ENCODE measurements at regions not wholly inside any gene's neighbourhood (a gene's known extent, or its start where the extent isn't known, plus 50 kb on each side); places are given as distances from the start of the nearest gene placed in this dataset.

GRCh38 chr16:22681554-22682291 is 132.2 kb upstream of the HS3ST2 start:
- intact Hi-C loops (cut with DNase I; ENCODE audit: low total_unique reads): no loop called here
- Histone ChIP-seq H3K4me3 (no peak overlapping the region), H3K27ac (no peak overlapping the region), H3K4me1 (no peaks in the 10 kb centered on the region), H3K27me3 (peaks cover 0 to 10% of the 10 kb centered on the region in 2 donors), H3K36me3 (no peaks in the 10 kb centered on the region), H3K9me3 (no peaks in the 10 kb centered on the region)
- no peak for DNase-seq (ENCODE audit: low spot score in 2 of 2)
- no peak for TF ChIP-seq POLR2AphosphoS5 (IDR thresholded peaks at IDR 0.05)
- no peak for TF ChIP-seq POLR2A (IDR thresholded peaks at IDR 0.05)
- TF ChIP-seq CTCF (IDR thresholded peaks at IDR 0.05): no peak

GRCh38 chr16:22683258-22683657 is 130.7 kb upstream of the HS3ST2 start:
- no peak for DNase-seq (ENCODE audit: low spot score in 2 of 2)
- Histone ChIP-seq H3K27me3 (peaks cover 0 to 10% of the 10 kb centered on the region in 2 donors), H3K36me3 (no peaks in the 10 kb centered on the region), H3K27ac (no peak overlapping the region), H3K9me3 (peaks cover 0 to 5% of the 10 kb centered on the region in 2 donors), H3K4me1 (no peaks in the 10 kb centered on the region), H3K4me3 (no peak overlapping the region)
- intact Hi-C loops (cut with DNase I; ENCODE audit: low total_unique reads): no loop called here
- no peak for TF ChIP-seq POLR2AphosphoS5 (IDR thresholded peaks at IDR 0.05)

GRCh38 chr16:22683730-22684573 is 130.0 kb upstream of the HS3ST2 start:
- DNase-seq (ENCODE audit: low spot score in 2 of 2): no peak
- TF ChIP-seq POLR2A (IDR thresholded peaks at IDR 0.05): no peak
- TF ChIP-seq POLR2AphosphoS5 (IDR thresholded peaks at IDR 0.05): no peak
- TF ChIP-seq CTCF (IDR thresholded peaks at IDR 0.05): no peak
- Histone ChIP-seq H3K36me3 (no peaks in the 10 kb centered on the region), H3K4me1 (no peaks in the 10 kb centered on the region), H3K27ac (peak overlapping the region in 1 of 2 donors; percentile 16), H3K27me3 (peaks cover 0 to 10% of the 10 kb centered on the region in 2 donors), H3K4me3 (no peak overlapping the region), H3K9me3 (peaks cover 0 to 5% of the 10 kb centered on the region in 2 donors)
- intact Hi-C loops (cut with DNase I; ENCODE audit: low total_unique reads): no loop called here

- Histone ChIP-seq H3K36me3 (no peaks in the 10 kb centered on the region), H3K27ac (peak overlapping the region in 1 of 2 donors; percentile 36), H3K27me3 (peaks cover 0 to 10% of the 10 kb centered on the region in 2 donors), H3K9me3 (peaks cover 0 to 5% of the 10 kb centered on the region in 2 donors), H3K4me3 (no peak overlapping the region), H3K4me1 (no peaks in the 10 kb centered on the region)
- intact Hi-C loops (cut with DNase I; ENCODE audit: low total_unique reads): no loop called here
- TF ChIP-seq POLR2AphosphoS5 (IDR thresholded peaks at IDR 0.05) (no peak), POLR2A (IDR thresholded peaks at IDR 0.05) (no peak), CTCF (IDR thresholded peaks at IDR 0.05) (no peak)
- DNase-seq (ENCODE audit: low spot score in 2 of 2): no peak
Measured at GRCh38 chr16:22684574-22685458, 129.1 kb upstream of the HS3ST2 start.

- no peak for TF ChIP-seq CTCF (IDR thresholded peaks at IDR 0.05)
- TF ChIP-seq POLR2AphosphoS5 (IDR thresholded peaks at IDR 0.05): peak; percentile 46 to 98 (median 79)
- intact Hi-C loops (cut with DNase I; ENCODE audit: low total_unique reads): no loop called here
- peak overlapping the region in 1 of 2 donors; percentile 46 for H3K27ac ChIP-seq
Measured at GRCh38 chr16:22685459-22685830, 128.5 kb upstream of the HS3ST2 start.

More at GRCh38 chr16:22685459-22685830, 128.5 kb upstream of the HS3ST2 start:
- peak in 1 of 2 donors; percentile 30 for DNase-seq (ENCODE audit: low spot score in 2 of 2)
- Histone ChIP-seq H3K4me3 (no peak overlapping the region), H3K9me3 (peaks cover 0 to 5% of the 10 kb centered on the region in 2 donors), H3K36me3 (no peaks in the 10 kb centered on the region), H3K4me1 (no peaks in the 10 kb centered on the region), H3K27me3 (peaks cover 0 to 10% of the 10 kb centered on the region in 2 donors)
